ENCODE measurements at regions not wholly inside any gene's neighbourhood (a gene's known extent, or its start where the extent isn't known, plus 50 kb on each side); places are given as distances from the start of the nearest gene placed in this dataset.
"Not testable (repeated sequence)": the region's sequence is repeated elsewhere in the genome, so short reads cannot be mapped to it uniquely, and the experiment has no call there.

GRCh38 chr7:10648289-10648688 lies 325.4 kb upstream of the PHF14 start:
- H3K27me3 Mint-ChIP-seq (ENCODE audit: insufficient read depth) = no peaks in the 10 kb centered on the region
- Histone ChIP-seq H3K9ac (ENCODE audit: extremely low read depth, low read length, poor library complexity, severe bottlenecking) (no peak overlapping the region), H3K4me1 (ENCODE audit: control insufficient read depth, insufficient read depth, low read length) (no peaks in the 10 kb centered on the region), H3K36me3 (ENCODE audit: control insufficient read depth, insufficient read depth, low read length) (no peaks in the 10 kb centered on the region), H3K9me3 (ENCODE audit: control insufficient read depth, low read length) (no peaks in the 10 kb centered on the region), H3K27me3 (ENCODE audit: control insufficient read depth, insufficient read depth, low read length, poor library complexity, severe bottlenecking) (no peaks in the 10 kb centered on the region), H3K4me3 (ENCODE audit: low read length) (no peak overlapping the region), H3K27ac (ENCODE audit: low read depth, low read length) (no peak overlapping the region)
- peaks cover 3% of the 10 kb centered on the region for H3K4me1 Mint-ChIP-seq
- H3K36me3 Mint-ChIP-seq (ENCODE audit: low read depth) = no peaks in the 10 kb centered on the region
- H3K27ac Mint-ChIP-seq = no peak overlapping the region
- WGBS, 2 experiments (ENCODE audit: insufficient coverage in 1 of 2, insufficient read length in 1 of 2) = 95 to 100% methylated on average over 1 to 5 of the region's 5 CpGs
- no peak for TF ChIP-seq CTCF (conservative IDR thresholded peaks at IDR 0.05)
- no peak for DNase-seq
- H3K4me3 Mint-ChIP-seq = no peak overlapping the region
- H3K9me3 Mint-ChIP-seq = no peaks in the 10 kb centered on the region

- H3K36me3 ChIP-seq (ENCODE audit: control insufficient read depth, insufficient read depth, low read length); H3K27ac Mint-ChIP-seq; H3K36me3 Mint-ChIP-seq (ENCODE audit: low read depth); H3K4me1 Mint-ChIP-seq; H3K27me3 ChIP-seq (ENCODE audit: control insufficient read depth, insufficient read depth, low read length, poor library complexity, severe bottlenecking); H3K4me3 Mint-ChIP-seq; H3K9me3 ChIP-seq (ENCODE audit: control insufficient read depth, low read length); H3K9ac ChIP-seq (ENCODE audit: extremely low read depth, low read length, poor library complexity, severe bottlenecking); H3K9me3 Mint-ChIP-seq; H3K4me1 ChIP-seq (ENCODE audit: control insufficient read depth, insufficient read depth, low read length); H3K4me3 ChIP-seq (ENCODE audit: low read length); H3K27me3 Mint-ChIP-seq (ENCODE audit: insufficient read depth); H3K27ac ChIP-seq (ENCODE audit: low read depth, low read length): not testable (repeated sequence)
- peak; percentile 35 for TF ChIP-seq CTCF (conservative IDR thresholded peaks at IDR 0.05)
- peak; percentile 45 for DNase-seq
- 81% methylated on average over 4 to 7 of the region's 7 CpGs for WGBS, 2 experiments (ENCODE audit: insufficient coverage in 1 of 2, insufficient read length in 1 of 2)
Observed at GRCh38 chr7:10649120-10649519, 324.6 kb upstream of the PHF14 start.

GRCh38 chr7:10655031-10655430 lies 318.6 kb upstream of the PHF14 start:
- Mint-ChIP-seq H3K4me3 (no peak overlapping the region), H3K4me1 (peaks cover 26% of the 10 kb centered on the region), H3K27me3 (ENCODE audit: insufficient read depth) (no peaks in the 10 kb centered on the region), H3K36me3 (ENCODE audit: low read depth) (no peaks in the 10 kb centered on the region), H3K9me3 (no peaks in the 10 kb centered on the region), H3K27ac (no peak overlapping the region)
- H3K9ac ChIP-seq (ENCODE audit: extremely low read depth, low read length, poor library complexity, severe bottlenecking) = no peak overlapping the region
- H3K4me3 ChIP-seq (ENCODE audit: low read length) = no peak overlapping the region
- 92% methylated on average over 1 of the region's 1 CpG; no CpG with 5 or more reads in 1 of the 2 experiments for WGBS, 2 experiments (ENCODE audit: insufficient coverage in 1 of 2, insufficient read length in 1 of 2)
- H3K9me3 ChIP-seq (ENCODE audit: control insufficient read depth, low read length) = no peaks in the 10 kb centered on the region
- H3K36me3 ChIP-seq (ENCODE audit: control insufficient read depth, insufficient read depth, low read length) = no peaks in the 10 kb centered on the region
- no peak for TF ChIP-seq CTCF (conservative IDR thresholded peaks at IDR 0.05)
- DNase-seq = no peak
- H3K27me3 ChIP-seq (ENCODE audit: control insufficient read depth, insufficient read depth, low read length, poor library complexity, severe bottlenecking) = no peaks in the 10 kb centered on the region
- no peaks in the 10 kb centered on the region for H3K4me1 ChIP-seq (ENCODE audit: control insufficient read depth, insufficient read depth, low read length)
- no peak overlapping the region for H3K27ac ChIP-seq (ENCODE audit: low read depth, low read length)
